ENCODE measurements at regions not wholly inside any gene's neighbourhood (a gene's known extent, or its start where the extent isn't known, plus 50 kb on each side); places are given as distances from the start of the nearest gene placed in this dataset.

GRCh38 chr14:22334275-22334577 is 254.8 kb downstream of the DAD1 start:
- ChIA-PET CTCF (interaction anchor here (1.4 to 5.2 kb wide), 5 partner anchors 15 to 133 kb away, joined by 4 to 36 read pairs (median 6); no protein-coding TSS in a partner anchor), POLR2A (no interaction called here)

GRCh38 chr14:22333422-22334274 is 255.4 kb downstream of the DAD1 start:
- ChIA-PET CTCF (interaction anchor here (0.7 to 5.2 kb wide), 7 partner anchors 15 to 152 kb away, joined by 3 to 36 read pairs (median 6); no protein-coding TSS in a partner anchor), POLR2A (no interaction called here)
- TF ChIP-seq CTCF (IDR thresholded peaks at IDR 0.05; ENCODE audit: insufficient read depth, low read length, missing control alignments) = no peak
- H3K4me3 ChIP-seq (ENCODE audit: low read depth, low read length) = no peak overlapping the region
- no peak for DNase-seq (ENCODE audit: low read depth, low spot score)

More at GRCh38 chr14:22334275-22334577, 254.8 kb downstream of the DAD1 start:
- no peak overlapping the region for H3K4me3 ChIP-seq (ENCODE audit: low read depth, low read length)
- TF ChIP-seq CTCF (IDR thresholded peaks at IDR 0.05; ENCODE audit: insufficient read depth, low read length, missing control alignments) = no peak
- no peak for DNase-seq (ENCODE audit: low read depth, low spot score)

GRCh38 chr14:22332686-22333421 is 256.2 kb downstream of the DAD1 start:
- TF ChIP-seq CTCF (IDR thresholded peaks at IDR 0.05; ENCODE audit: insufficient read depth, low read length, missing control alignments) = no peak
- CTCF ChIA-PET = interaction anchor here (0.7 to 5.2 kb wide), 9 partner anchors 14 to 151 kb away, joined by 3 to 36 read pairs (median 4); no protein-coding TSS in a partner anchor
- POLR2A ChIA-PET = no interaction called here
- no peak overlapping the region for H3K4me3 ChIP-seq (ENCODE audit: low read depth, low read length)
- DNase-seq (ENCODE audit: low read depth, low spot score) = no peak

- DNase-seq (ENCODE audit: low read depth, low spot score) = no peak
- ChIA-PET CTCF (no interaction called here), POLR2A (no interaction called here)
- no peak for TF ChIP-seq CTCF (IDR thresholded peaks at IDR 0.05; ENCODE audit: insufficient read depth, low read length, missing control alignments)
- no peak overlapping the region for H3K4me3 ChIP-seq (ENCODE audit: low read depth, low read length)
Measured at GRCh38 chr14:22329371-22329770, 259.7 kb downstream of the DAD1 start.

GRCh38 chr14:22325676-22326400 is 263.2 kb downstream of the DAD1 start:
- POLR2A ChIA-PET = no interaction called here
- no peak for DNase-seq (ENCODE audit: low read depth, low spot score)
- CTCF ChIA-PET = interaction anchor here (1.0 to 1.2 kb wide), 5 partner anchors 11 to 125 kb away, joined by 3 to 7 read pairs (median 3); no protein-coding TSS in a partner anchor
- H3K4me3 ChIP-seq (ENCODE audit: low read depth, low read length) = no peak overlapping the region
- no peak for TF ChIP-seq CTCF (IDR thresholded peaks at IDR 0.05; ENCODE audit: insufficient read depth, low read length, missing control alignments)
